Neuron (in vitro differentiated cells): ENCODE measurements at regions not wholly inside any gene's neighbourhood (a gene's known extent, or its start where the extent isn't known, plus 50 kb on each side); places are given as distances from the start of the nearest gene placed in this dataset.

Experiments used
- H2AFZ ChIP-seq: one replicate; pipeline ENCODE4 v1.6.1; 2013; ENCODE audit warnings: low read depth, mild to moderate bottlenecking, inconsistent platforms, low read length, moderate library complexity
- H3K27me3 ChIP-seq: one replicate; pipeline ENCODE4 v1.6.1; 2013; ENCODE audit warnings: low read length; ENCODE audit not compliant: insufficient read depth
- H3K36me3 ChIP-seq: one replicate; pipeline ENCODE4 v1.6.1; 2013; ENCODE audit warnings: low read length; ENCODE audit not compliant: insufficient read depth
- H3K4me1 ChIP-seq: one replicate; pipeline ENCODE4 v1.6.1; 2013; ENCODE audit warnings: low read length; ENCODE audit not compliant: insufficient read depth
- H3K4me3 ChIP-seq: 2 replicates; pipeline ENCODE4 v1.5.1; 2013; ENCODE audit warnings: mild to moderate bottlenecking, low read length, moderate library complexity
- H3K9me3 ChIP-seq: one replicate; pipeline ENCODE4 v1.6.1; 2013; ENCODE audit warnings: low read length

DNA sequence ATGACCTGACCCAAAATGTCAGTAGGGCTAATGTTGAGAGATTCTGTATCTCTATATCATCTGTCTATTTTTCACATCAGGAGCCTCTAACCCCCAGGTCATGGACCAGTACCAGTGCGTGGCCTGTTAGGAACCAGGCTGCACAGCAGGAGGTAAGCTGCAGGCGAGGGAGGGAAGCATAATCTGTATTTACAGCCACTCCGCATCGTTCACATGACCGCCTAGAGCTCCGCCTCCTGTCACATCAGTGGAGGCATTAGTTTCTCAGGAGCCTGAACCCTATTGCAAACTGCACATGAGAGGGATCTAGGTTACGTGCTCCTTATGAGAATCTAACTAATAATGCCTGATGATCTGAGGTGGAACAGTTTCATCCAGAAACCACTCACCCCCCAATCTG, 180.6 kb downstream of the RDH14 start:
- no peaks in the 10 kb centered on the region for H3K9me3 ChIP-seq
- no peak overlapping the region for H3K4me3 ChIP-seq
- H2AFZ ChIP-seq = no peak overlapping the region
- no peaks in the 10 kb centered on the region for H3K36me3 ChIP-seq
- no peaks in the 10 kb centered on the region for H3K4me1 ChIP-seq
- peaks cover 9% of the 10 kb centered on the region for H3K27me3 ChIP-seq

DNA sequence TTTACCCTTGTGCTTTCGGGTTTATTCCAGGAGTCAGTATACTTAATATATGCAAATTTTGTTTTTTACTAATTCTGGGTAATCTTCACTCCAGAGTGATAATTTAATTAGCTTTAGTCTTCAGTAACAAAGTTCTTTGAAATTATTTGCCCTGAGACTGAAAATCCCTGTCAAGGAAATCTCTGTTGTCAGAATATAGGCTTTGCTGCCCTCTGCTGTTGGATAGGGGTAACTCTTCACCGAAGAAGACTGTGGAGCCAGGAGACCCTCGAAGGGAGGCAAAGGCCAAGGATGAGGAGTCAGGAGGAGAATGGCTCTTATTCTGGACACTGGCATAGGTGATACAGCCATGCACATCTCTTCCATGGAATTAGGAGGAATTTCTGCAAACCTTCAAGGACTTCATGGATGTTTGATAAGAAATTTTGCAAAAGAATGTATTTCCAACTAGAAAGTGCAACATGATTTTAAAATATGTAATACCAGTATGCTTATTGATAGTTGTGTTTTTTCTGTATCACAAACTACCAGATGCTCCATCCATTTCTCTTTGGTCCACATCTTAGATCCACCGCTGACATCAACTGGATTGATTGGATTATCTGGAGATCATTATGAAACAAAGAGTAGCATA, 182.3 kb downstream of the RDH14 start:
- Histone ChIP-seq H3K9me3 (no peaks in the 10 kb centered on the region), H2AFZ (no peak overlapping the region), H3K27me3 (peaks cover 14% of the 10 kb centered on the region), H3K36me3 (no peaks in the 10 kb centered on the region), H3K4me1 (no peaks in the 10 kb centered on the region), H3K4me3 (no peak overlapping the region)

- Histone ChIP-seq H3K27me3 (peaks cover 10% of the 10 kb centered on the region), H3K9me3 (no peaks in the 10 kb centered on the region), H3K4me1 (no peaks in the 10 kb centered on the region), H3K36me3 (no peaks in the 10 kb centered on the region), H3K4me3 (no peak overlapping the region), H2AFZ (no peak overlapping the region)
These were observed 183.5 kb downstream of the RDH14 start for GRCh38 chr2:18376936-18377335.

DNA sequence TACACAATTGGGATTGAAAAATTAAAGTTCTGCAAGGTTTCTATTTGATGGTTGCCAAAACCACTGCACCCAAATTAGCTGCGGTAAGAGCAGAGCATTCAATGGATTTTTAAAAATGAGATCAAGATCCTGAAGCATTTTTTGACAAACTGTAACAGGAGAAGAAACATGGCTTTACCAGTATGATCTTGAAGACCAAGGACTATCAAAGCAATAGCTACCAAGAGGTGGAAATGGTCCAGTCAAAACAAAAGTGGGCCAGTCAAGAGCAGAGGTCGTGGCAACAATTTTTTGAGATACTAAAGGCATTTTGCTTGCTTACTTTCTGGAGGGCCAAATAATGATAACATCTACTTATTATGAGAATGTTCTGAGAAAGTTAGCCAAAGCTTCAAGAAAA, 186.8 kb downstream of the RDH14 start:
- Histone ChIP-seq H3K27me3 (peaks cover 10% of the 10 kb centered on the region), H3K36me3 (no peaks in the 10 kb centered on the region), H3K4me1 (no peaks in the 10 kb centered on the region), H3K9me3 (no peaks in the 10 kb centered on the region), H3K4me3 (no peak overlapping the region), H2AFZ (no peak overlapping the region)

- Histone ChIP-seq H3K4me1 (no peaks in the 10 kb centered on the region), H3K4me3 (no peak overlapping the region), H3K27me3 (peaks cover 10% of the 10 kb centered on the region), H2AFZ (no peak overlapping the region), H3K36me3 (no peaks in the 10 kb centered on the region), H3K9me3 (no peaks in the 10 kb centered on the region)
These were observed 187.4 kb downstream of the RDH14 start for GRCh38 chr2:18373081-18373480.

GRCh38 chr2:18372641-18373040, 187.8 kb downstream of the RDH14 start:
- peaks cover 10% of the 10 kb centered on the region for H3K27me3 ChIP-seq
- H3K4me3 ChIP-seq = no peak overlapping the region
- no peaks in the 10 kb centered on the region for H3K4me1 ChIP-seq
- H3K36me3 ChIP-seq = no peaks in the 10 kb centered on the region
- H2AFZ ChIP-seq = no peak overlapping the region
- H3K9me3 ChIP-seq = no peaks in the 10 kb centered on the region

- Histone ChIP-seq H3K36me3 (no peaks in the 10 kb centered on the region), H3K9me3 (no peaks in the 10 kb centered on the region), H3K4me3 (no peak overlapping the region), H3K4me1 (no peaks in the 10 kb centered on the region), H2AFZ (no peak overlapping the region), H3K27me3 (peaks cover 10% of the 10 kb centered on the region)
These were observed 190.7 kb downstream of the RDH14 start for GRCh38 chr2:18369760-18370159.

DNA sequence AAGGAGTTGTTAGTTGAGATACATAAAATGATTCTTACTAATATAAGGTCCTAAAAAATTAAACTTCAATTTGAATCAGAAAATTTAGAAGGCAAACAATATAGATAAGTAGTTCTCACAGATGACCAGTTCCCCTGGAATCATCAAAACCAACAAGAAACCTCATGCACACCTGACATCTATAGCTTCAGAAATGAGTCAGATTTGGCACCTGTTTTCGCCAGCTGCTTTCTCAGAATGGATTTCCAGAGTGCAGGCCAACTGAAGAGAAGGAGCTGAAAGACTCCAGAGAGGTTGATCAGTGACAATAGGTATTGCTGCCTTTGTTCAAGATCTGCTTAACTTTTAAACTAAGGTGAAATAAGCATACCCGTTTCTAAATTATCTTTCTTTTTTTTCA, 192.4 kb downstream of the RDH14 start:
- no peaks in the 10 kb centered on the region for H3K9me3 ChIP-seq
- H3K27me3 ChIP-seq = peaks cover 5% of the 10 kb centered on the region
- H3K4me3 ChIP-seq = no peak overlapping the region
- no peak overlapping the region for H2AFZ ChIP-seq
- no peaks in the 10 kb centered on the region for H3K4me1 ChIP-seq
- H3K36me3 ChIP-seq = no peaks in the 10 kb centered on the region

GRCh38 chr2:18365342-18365741, 195.1 kb downstream of the RDH14 start:
- Histone ChIP-seq H3K4me1 (no peaks in the 10 kb centered on the region), H3K27me3 (peaks cover 3% of the 10 kb centered on the region), H3K4me3 (no peak overlapping the region), H3K36me3 (no peaks in the 10 kb centered on the region), H2AFZ (no peak overlapping the region), H3K9me3 (no peaks in the 10 kb centered on the region)

GRCh38 chr2:18363348-18363747, 197.1 kb downstream of the RDH14 start:
- no peaks in the 10 kb centered on the region for H3K9me3 ChIP-seq
- H3K36me3 ChIP-seq = no peaks in the 10 kb centered on the region
- H3K4me1 ChIP-seq = no peaks in the 10 kb centered on the region
- H3K4me3 ChIP-seq = no peak overlapping the region
- no peaks in the 10 kb centered on the region for H3K27me3 ChIP-seq
- no peak overlapping the region for H2AFZ ChIP-seq

DNA sequence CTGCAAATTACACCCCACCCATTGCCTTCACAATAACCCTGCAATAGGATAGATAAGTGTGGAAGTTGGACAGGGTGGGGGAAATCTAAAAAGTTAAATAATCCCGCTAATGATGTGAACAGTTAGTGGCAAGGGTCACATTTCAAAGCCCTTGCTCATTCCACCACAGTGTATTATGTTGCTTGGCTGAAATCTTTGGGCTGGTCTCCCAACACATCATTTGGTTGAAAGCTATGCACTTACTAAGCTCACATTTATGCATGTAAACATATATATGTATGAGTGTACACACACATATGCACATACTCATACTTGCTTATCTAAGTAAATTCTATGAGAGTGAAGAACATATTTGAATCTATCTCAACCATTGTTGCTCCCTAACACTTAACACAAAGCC, 197.8 kb downstream of the RDH14 start:
- Histone ChIP-seq H3K27me3 (no peaks in the 10 kb centered on the region), H2AFZ (no peak overlapping the region), H3K9me3 (no peaks in the 10 kb centered on the region), H3K4me1 (no peaks in the 10 kb centered on the region), H3K36me3 (no peaks in the 10 kb centered on the region), H3K4me3 (no peak overlapping the region)

DNA sequence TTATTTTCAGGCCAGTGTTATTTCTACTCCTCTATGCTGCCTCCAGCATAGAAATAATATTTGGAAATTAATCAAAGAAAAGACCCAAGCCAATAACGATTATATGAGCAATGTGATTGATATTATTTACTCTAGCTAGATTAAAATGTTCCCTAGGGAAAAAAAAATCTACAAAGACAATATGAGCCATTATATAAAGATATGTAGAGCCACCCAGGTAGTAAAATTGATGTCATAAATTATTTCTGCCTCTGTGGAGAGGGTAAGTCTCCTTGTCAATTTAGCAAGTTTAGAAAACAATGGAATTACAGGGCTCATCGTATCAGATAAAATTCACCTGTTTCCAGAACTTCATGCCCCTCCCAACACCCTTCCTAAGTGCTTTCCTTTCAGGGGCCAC, 202.9 kb downstream of the RDH14 start:
- no peaks in the 10 kb centered on the region for H3K36me3 ChIP-seq
- H3K4me1 ChIP-seq = no peaks in the 10 kb centered on the region

GRCh38 chr2:18356676-18357075, 203.8 kb downstream of the RDH14 start:
- H2AFZ ChIP-seq = no peak overlapping the region
- H3K4me1 ChIP-seq = no peaks in the 10 kb centered on the region
- H3K36me3 ChIP-seq = no peaks in the 10 kb centered on the region
- peaks cover 3% of the 10 kb centered on the region for H3K27me3 ChIP-seq
- no peak overlapping the region for H3K4me3 ChIP-seq
- H3K9me3 ChIP-seq = no peaks in the 10 kb centered on the region

More for the DNA sequence above, 202.9 kb downstream of the RDH14 start:
- Histone ChIP-seq H3K27me3 (peaks cover 3% of the 10 kb centered on the region), H3K9me3 (no peaks in the 10 kb centered on the region), H2AFZ (no peak overlapping the region), H3K4me3 (no peak overlapping the region)

- Histone ChIP-seq H3K36me3 (no peaks in the 10 kb centered on the region), H3K4me1 (no peaks in the 10 kb centered on the region), H3K9me3 (no peaks in the 10 kb centered on the region), H2AFZ (no peak overlapping the region), H3K27me3 (peaks cover 3% of the 10 kb centered on the region), H3K4me3 (no peak overlapping the region)
These were observed 211.0 kb downstream of the RDH14 start for GRCh38 chr2:18349421-18349820.
